GM23338 (cell line): ENCODE measurements at regions not wholly inside any gene's neighbourhood (a gene's known extent, or its start where the extent isn't known, plus 50 kb on each side); places are given as distances from the start of the nearest gene placed in this dataset.

Experiments
- CTCF ChIP-seq, 2 experiments: fragments of 200-600 bp in 1 of 2; sonication (generic) in 1 of 2; conservative IDR thresholded peaks; 2 replicates each; pipeline versions ENCODE4 v1.5.1 to v1.6.1; 2016 to 2017; ENCODE audit warnings: antibody characterized with exemption in 2 of 2, low read depth in 2 of 2, mild to moderate bottlenecking in 2 of 2, moderate library complexity in 1 of 2
- EZH2phosphoT487 ChIP-seq: fragments of 200-600 bp; sonication (generic); IDR thresholded peaks from one replicate; pipeline ENCODE4 v1.8.1; 2018; ENCODE audit warnings: antibody characterized with exemption; ENCODE audit not compliant: unreplicated experiment
- POLR2AphosphoS5 ChIP-seq: IDR thresholded peaks from 2 replicates; pipeline ENCODE4 v1.6.1; 2016; ENCODE audit warnings: antibody characterized with exemption, low read depth

- TF ChIP-seq POLR2AphosphoS5 (no peak), CTCF (conservative IDR thresholded peaks at IDR 0.05; ENCODE audit: low read depth in 2 of 2) (no peak), EZH2phosphoT487 (no peak)
Observed at GRCh38 chr1:191240925-191241324, 763.3 kb upstream of the BRINP3 start.
